ENCODE measurements at regions not wholly inside any gene's neighbourhood (a gene's known extent, or its start where the extent isn't known, plus 50 kb on each side); places are given as distances from the start of the nearest gene placed in this dataset.
A peak's percentile ranks its signal among the peaks of the same experiment; 100 is the strongest.
"Not testable (repeated sequence)": the region's sequence is repeated elsewhere in the genome, so short reads cannot be mapped to it uniquely, and the experiment has no call there.

DNA sequence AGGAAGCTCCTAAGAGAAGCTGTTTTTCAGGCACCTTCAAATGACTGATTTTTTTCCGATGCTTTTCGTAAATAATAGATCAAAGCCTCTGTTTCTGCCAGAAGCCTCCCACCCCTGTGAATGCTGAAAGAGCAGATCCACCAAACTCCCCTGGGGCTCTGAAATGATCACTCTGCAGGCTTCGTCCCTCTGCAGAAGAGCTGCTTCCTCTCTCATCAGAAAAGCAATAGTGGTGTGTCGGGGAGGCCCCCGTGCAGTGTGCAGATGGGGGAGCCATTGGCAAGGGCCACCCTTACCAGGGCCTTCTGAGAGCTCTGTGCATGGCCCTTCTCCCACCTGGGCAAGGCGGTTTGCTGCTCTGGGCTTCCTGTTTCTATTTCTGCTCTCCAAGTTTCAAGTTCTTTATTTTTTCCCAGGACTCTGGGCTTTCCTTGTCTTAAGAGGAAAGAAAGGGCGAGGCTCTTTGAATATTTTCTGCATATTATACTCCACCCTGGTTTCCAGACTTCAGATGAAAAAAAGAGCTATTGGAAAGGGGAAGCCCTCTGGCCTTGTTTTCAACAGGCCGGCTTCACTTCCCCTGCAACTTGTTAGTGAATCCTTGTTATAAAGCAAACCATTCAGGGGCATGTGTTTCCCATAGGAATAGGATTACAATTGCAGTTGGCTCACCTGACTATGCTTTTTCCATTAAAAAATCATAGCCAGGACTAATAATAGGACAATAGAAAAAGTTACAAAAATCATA is 155.2 kb downstream of the TTLL2 start:
- H3K4me1 ChIP-seq: peaks cover 0 to 34% (median 16%) of the 10 kb centered on the region in 9 donors
- H3K27me3 ChIP-seq: peaks cover 0 to 12% (median 0%) of the 10 kb centered on the region in 7 donors
- peak in 1 of 2 donors; percentile 49 for DNase-seq
- peak; percentile 28 to 88 (median 78) for ATAC-seq
- 36 to 54% methylated on average over 8 of the region's 8 CpGs for WGBS, 2 donors
- H3K9me3 ChIP-seq: no peaks in the 10 kb centered on the region
- intact Hi-C loops (cut with DNase I): loop anchor here in 3 of 10 donors (5.0 to 10.0 kb wide), 3 partner anchors 345 to 417 kb away; partner anchors contain the start of gene AFDN (in 1 of the 3)
- H3K27ac ChIP-seq: peak overlapping the region in 7 of 10 donors; percentile 38 to 74 (median 53)
- H3K4me3 ChIP-seq: peak overlapping the region in 2 of 10 donors; percentile 8 to 26
- H3K36me3 ChIP-seq: no peaks in the 10 kb centered on the region
- TF ChIP-seq, protein P1, sequence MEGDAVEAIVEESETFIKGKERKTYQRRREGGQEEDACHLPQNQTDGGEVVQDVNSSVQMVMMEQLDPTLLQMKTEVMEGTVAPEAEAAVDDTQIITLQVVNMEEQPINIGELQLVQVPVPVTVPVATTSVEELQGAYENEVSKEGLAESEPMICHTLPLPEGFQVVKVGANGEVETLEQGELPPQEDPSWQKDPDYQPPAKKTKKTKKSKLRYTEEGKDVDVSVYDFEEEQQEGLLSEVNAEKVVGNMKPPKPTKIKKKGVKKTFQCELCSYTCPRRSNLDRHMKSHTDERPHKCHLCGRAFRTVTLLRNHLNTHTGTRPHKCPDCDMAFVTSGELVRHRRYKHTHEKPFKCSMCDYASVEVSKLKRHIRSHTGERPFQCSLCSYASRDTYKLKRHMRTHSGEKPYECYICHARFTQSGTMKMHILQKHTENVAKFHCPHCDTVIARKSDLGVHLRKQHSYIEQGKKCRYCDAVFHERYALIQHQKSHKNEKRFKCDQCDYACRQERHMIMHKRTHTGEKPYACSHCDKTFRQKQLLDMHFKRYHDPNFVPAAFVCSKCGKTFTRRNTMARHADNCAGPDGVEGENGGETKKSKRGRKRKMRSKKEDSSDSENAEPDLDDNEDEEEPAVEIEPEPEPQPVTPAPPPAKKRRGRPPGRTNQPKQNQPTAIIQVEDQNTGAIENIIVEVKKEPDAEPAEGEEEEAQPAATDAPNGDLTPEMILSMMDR (IDR thresholded peaks at IDR 0.05): no peak

DNA sequence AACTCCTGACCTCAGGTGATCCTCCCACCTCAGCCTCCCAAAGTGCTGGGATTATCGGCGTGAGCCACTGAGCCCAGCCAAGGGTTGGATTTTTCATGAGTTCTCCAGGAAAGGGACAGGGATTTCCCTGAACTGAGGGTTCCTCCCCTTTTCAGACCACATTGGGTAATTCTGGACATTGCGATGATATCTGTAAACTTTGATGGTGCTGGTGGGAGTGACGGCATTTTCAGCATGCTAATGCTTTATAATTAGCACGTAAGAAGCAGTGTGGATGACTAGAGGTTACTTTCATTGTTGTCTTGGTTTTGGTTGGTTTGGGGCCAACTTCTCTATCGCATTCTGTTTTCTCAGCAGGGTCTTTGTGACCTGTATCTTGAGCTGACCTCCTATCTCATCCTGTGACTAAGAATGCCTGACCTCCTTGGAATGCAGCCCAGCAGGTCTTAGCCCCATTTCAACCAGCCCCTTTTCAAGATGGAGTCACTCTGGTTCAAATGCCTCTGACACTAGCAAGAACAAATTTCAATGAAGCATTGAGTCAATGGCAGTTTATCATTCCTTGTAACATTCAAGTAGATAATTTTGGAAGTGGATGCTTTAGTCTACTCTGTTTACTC is 156.5 kb downstream of the TTLL2 start:
- 78% methylated on average over 6 of the region's 6 CpGs for WGBS, 2 donors
- peak overlapping the region in 3 of 10 donors; percentile 64 to 74 (median 71) for H3K27ac ChIP-seq
- ATAC-seq (peak in 1 of 8 donors; percentile 7), DNase-seq (peak in 1 of 2 donors; percentile 21)
- peaks cover 0 to 34% (median 16%) of the 10 kb centered on the region in 9 donors for H3K4me1 ChIP-seq
- TF ChIP-seq, protein P1 (IDR thresholded peaks at IDR 0.05): no peak
- H3K27me3 ChIP-seq: peaks cover 0 to 11% (median 0%) of the 10 kb centered on the region in 7 donors
- intact Hi-C loops (cut with DNase I): loop anchor here in 3 of 10 donors (5.0 to 10.0 kb wide), 3 partner anchors 343 to 416 kb away; partner anchors contain the start of gene AFDN (in 1 of the 3)
- no peaks in the 10 kb centered on the region for H3K9me3 ChIP-seq
- no peaks in the 10 kb centered on the region for H3K36me3 ChIP-seq
- no peak overlapping the region for H3K4me3 ChIP-seq

DNA sequence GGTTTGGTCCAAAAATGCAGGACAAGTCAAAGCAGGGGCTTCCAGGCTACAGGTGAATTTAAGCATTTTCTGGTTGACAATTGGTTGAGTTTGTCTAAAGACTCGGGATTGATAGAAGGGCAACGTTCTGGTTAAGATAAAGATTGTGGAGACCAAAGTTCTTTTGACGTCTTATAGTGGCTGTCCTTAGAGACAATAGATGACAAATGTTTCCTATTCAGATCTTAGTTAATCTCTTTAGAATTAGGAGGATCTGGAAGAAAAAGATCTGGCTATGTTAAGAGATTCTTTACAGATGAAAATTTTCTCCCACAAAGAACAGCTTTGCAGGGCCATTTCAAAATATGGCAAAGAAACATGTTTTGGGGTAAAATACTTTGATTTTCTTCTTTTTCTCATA is 157.9 kb downstream of the TTLL2 start:
- ATAC-seq, DNase-seq, H3K9me3 ChIP-seq, H3K4me3 ChIP-seq, H3K27ac ChIP-seq, H3K36me3 ChIP-seq, H3K27me3 ChIP-seq: not testable (repeated sequence)
- intact Hi-C loops (cut with DNase I): loop anchor here in 3 of 10 donors (5.0 to 10.0 kb wide), 3 partner anchors 342 to 414 kb away; partner anchors contain the start of gene AFDN (in 1 of the 3)
- H3K4me1 ChIP-seq: peaks cover 0 to 34% (median 16%) of the 10 kb centered on the region in 9 donors
- WGBS, 2 donors: 80 to 86% methylated on average over 3 of the region's 3 CpGs

DNA sequence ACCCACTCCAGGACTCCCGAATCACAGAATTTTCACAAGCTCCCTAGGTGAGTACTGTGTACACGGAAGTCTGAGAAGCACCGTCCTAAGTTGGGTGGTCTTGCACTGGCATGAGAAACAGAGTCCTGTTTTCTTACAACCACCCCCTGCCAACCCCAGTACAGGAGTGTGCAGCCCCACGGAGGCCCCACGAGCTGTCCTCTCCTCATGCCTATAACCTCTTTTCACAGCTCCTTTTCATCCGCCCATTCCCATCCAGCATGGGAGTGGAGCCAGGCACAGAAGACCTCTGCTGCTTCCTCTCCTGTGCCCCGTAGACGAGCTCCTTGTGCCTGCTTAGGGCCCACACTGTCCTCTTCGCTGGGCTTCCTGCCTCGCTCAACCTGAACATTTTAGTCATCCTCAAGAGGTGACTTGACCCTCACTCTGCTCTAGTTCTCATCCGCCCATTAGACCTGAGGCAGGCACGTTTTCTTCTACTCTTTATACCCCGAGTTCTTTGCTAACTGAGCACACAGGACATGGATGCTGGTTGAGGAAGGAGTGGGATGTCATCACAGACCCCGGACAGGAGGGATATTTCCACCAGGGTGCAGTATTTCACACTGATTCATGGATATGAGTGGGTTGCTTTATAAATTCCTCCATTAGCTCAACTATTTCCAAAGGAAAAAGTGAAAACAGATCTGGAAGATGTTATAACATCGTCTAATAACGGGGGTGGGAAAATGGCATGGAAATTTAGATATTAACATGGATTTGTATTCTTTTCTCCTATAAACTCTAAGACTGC is 160.5 kb downstream of the TTLL2 start:
- no peak overlapping the region for H3K27ac ChIP-seq
- no peaks in the 10 kb centered on the region for H3K27me3 ChIP-seq
- TF ChIP-seq, protein P1 (IDR thresholded peaks at IDR 0.05): peak in 8 of 9 donors; percentile 50 to 80 (median 68)
- peak in 1 of 2 donors; percentile 65 for DNase-seq
- H3K4me1 ChIP-seq: peaks cover 0 to 19% (median 5%) of the 10 kb centered on the region in 9 donors
- 77 to 84% methylated on average over 16 of the region's 16 CpGs for WGBS, 2 donors
- H3K4me3 ChIP-seq: no peak overlapping the region
- ATAC-seq: peak in 7 of 8 donors; percentile 77 to 87 (median 84)
- intact Hi-C loops (cut with DNase I): loop anchor here in 8 of 10 donors (1.0 to 10.0 kb wide), 6 partner anchors 192 to 413 kb away; partner anchors contain the start of gene AFDN (in 1 of the 8)
- H3K36me3 ChIP-seq: no peaks in the 10 kb centered on the region
- no peaks in the 10 kb centered on the region for H3K9me3 ChIP-seq
